ENCODE measurements at regions not wholly inside any gene's neighbourhood (a gene's known extent, or its start where the extent isn't known, plus 50 kb on each side); places are given as distances from the start of the nearest gene placed in this dataset.
"Not testable (repeated sequence)": the region's sequence is repeated elsewhere in the genome, so short reads cannot be mapped to it uniquely, and the experiment has no call there.

DNA sequence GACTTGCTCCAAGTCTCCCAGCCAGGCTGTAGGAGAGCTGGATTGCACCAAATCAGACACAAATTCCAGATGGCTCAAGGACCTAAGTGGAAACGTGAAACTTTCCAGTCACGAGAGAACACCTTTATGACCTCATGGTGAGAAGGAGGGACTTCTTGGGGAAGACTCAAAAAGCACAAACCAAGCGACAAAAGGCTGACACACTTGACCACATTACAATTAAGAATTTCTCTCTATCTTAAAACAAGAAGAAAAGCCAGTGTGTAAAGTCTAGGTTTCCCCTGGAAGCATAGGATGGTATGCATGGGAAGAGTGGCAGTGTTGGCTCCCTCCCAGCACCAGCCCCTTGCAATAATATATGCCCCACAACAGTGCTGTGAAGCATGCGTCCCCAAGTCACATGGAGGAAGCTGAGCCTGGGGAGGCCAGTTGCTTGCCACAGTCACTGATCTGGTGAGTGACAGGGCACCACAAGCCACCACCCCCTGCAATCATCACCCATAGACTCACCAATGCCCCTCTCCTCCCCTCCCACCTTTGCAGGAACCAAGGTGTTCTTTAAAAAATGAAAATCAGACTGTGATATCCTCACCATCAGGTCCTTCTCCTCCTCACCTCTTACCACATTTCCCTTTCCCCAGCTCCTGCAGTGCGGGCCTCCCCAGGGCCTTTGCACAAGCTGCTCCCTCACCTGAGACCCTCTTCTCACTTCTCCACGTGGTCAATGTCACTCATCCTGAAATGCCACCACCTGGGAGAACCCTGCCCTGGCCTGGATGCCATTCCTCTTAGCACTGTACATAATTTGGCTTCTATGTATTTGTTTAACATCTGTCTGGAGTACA lies 188.7 kb downstream of the BCL2L11 start:
- H3K4me3 ChIP-seq (replicated peaks in 1 of 3); H3K27ac ChIP-seq; H3K4me1 ChIP-seq; H3K9me3 ChIP-seq; H3K27me3 ChIP-seq; intact Hi-C loops (cut with DNase I); H3K36me3 ChIP-seq; DNase-seq: not testable (repeated sequence)
- 58 to 87% methylated on average over 5 to 6 of the region's 6 CpGs for WGBS, 2 donors

DNA sequence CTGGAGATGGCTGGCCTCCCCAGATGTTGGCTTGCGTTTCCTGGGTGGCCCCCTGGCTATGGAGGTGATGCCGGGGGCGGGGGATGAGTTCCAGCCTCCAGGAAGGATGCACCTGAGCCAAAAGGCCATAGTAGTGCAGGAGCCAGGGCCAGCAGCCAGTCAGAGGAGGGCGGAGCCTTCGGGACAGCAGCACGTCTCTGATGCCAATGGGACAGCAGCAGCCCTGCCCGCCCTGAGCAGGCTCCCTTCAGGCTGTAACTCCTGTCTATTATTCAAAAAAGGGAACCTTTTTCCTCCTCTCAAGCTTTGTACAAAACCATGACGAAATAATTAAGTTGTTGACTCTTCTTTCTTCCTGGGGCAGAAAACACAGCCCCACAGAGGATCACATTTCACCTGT lies 189.7 kb downstream of the BCL2L11 start:
- intact Hi-C loops (cut with DNase I); H3K9me3 ChIP-seq; H3K4me3 ChIP-seq (replicated peaks in 1 of 3); H3K27me3 ChIP-seq; H3K36me3 ChIP-seq; DNase-seq; H3K4me1 ChIP-seq; H3K27ac ChIP-seq: not testable (repeated sequence)
- no CpG with 5 or more reads among the region's 8 CpGs for WGBS, 2 donors

DNA sequence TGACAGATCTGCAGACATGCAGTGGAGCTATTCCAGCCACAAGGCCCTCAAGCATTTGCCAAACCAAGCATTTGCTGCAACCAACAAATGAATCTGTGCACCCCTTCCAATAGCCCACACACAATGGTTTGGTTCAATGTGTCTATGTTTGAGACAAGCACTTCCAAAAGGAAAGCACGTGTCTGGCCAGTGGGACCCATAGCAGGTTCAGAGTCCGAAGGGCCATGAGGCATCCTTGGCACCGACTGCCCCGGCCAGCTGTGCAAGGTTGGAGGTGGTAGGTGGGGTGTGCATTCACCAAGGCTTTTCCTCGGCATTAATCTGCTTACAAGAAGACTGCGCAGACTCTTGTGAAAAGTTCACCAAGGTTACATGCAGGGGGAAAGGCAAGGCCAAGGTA lies 190.9 kb downstream of the BCL2L11 start:
- intact Hi-C loops (cut with DNase I); H3K27me3 ChIP-seq; DNase-seq; H3K27ac ChIP-seq; H3K4me3 ChIP-seq (replicated peaks in 1 of 3); H3K9me3 ChIP-seq; H3K4me1 ChIP-seq; H3K36me3 ChIP-seq: not testable (repeated sequence)
- WGBS, 2 donors, result no CpG with 5 or more reads among the region's 6 CpGs

DNA sequence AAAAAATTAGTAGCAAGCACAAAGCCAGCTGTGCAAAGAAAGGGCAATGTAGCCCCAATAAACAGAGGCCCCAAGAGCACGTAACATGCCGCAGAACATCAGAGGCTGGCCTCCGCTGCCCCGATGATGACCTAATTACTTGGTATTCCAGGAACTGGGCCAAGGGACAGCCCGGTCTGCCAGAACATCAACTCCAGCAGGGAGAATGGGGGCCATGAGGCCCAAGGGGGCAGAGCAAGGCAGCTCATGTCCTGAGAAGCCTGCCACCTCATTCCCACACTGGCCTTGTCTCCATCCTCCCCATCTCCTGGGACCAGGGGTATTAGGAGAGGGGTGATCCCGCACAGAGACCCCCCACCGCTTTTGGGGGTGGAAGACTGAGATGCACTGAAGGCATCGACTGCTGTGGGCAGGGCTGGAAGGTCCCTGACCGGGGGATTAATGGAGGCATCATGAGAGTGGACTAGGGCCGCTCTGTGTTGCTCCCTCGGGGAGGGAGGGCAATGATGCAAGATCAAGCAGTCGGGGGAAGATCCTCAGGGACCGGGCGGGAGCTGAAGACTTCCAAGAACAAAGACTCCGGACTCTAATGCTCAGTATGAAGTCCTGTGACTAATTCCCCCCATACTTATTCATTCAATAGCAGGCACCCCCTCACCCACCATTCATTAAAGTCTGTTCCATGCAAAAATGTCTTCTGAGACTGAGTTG lies 192.3 kb downstream of the BCL2L11 start:
- H3K27me3 ChIP-seq; H3K36me3 ChIP-seq; H3K4me1 ChIP-seq; H3K4me3 ChIP-seq (replicated peaks in 1 of 3); H3K9me3 ChIP-seq; intact Hi-C loops (cut with DNase I); H3K27ac ChIP-seq: not testable (repeated sequence)
- 74 to 100% methylated on average over 1 to 15 of the region's 15 CpGs for WGBS, 2 donors
- peak; percentile 47 to 53 for DNase-seq

DNA sequence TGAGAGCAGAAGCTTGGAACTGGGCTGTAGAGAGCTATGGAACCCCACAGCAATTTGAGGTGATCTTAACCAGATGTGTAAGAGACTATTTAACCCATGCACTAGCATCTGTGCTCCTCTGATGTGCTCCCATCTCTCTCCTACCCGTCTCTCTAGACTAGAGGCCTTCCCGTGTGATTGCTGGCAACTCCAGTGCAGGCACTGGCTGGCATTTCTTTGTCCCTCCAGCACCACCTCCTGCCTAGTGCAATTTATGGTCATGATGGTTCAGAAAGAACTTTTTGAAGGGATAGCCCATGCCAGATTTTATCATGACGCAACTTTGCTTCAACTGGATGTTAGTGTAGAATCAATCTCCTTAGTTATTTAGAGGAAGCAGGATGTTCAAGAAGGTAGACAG lies 193.0 kb downstream of the BCL2L11 start:
- DNase-seq; H3K9me3 ChIP-seq; H3K4me1 ChIP-seq; H3K4me3 ChIP-seq (replicated peaks in 1 of 3); H3K36me3 ChIP-seq; H3K27me3 ChIP-seq; intact Hi-C loops (cut with DNase I); H3K27ac ChIP-seq: not testable (repeated sequence)
- WGBS, 2 donors, result 96 to 100% methylated on average over 2 of the region's 3 CpGs

DNA sequence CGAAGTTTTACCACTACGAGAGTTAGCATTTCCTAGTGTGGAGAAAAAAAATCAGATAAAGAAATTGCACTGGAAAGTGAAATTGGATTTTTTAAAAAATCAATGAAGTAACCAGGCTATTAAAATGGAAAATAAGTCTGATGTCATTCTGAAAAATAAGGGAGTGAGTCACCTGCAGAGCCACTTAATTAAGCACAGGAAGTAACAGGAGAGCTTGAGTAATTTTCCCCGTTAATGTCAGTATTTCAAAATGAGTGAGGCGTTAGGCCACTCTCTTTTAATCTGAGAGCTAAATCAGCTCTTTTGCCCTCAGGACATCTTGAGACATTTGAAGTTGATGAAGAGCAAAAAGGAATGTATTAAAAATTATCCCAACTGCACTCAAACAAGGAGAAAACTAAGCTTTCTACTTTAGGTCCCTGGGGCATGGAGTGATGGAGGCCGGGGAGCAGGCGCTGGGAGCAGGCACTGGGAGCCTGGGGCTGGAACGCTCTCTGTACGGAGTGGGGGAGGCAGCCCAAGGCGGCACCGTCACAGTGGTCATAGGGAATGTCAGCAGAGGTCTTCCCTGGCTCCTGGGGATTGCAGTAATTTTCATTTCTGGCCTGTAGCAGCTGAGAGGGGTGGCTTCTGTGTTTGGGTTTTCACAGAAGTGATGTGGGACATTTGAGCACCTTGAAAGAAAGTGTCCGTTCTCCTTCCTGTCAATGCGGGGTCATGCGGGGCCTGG lies 194.6 kb downstream of the BCL2L11 start:
- 95 to 98% methylated on average over 9 to 10 of the region's 13 CpGs for WGBS, 2 donors
- intact Hi-C loops (cut with DNase I); DNase-seq; H3K27ac ChIP-seq; H3K9me3 ChIP-seq; H3K36me3 ChIP-seq; H3K27me3 ChIP-seq; H3K4me1 ChIP-seq; H3K4me3 ChIP-seq (replicated peaks in 1 of 3): not testable (repeated sequence)

DNA sequence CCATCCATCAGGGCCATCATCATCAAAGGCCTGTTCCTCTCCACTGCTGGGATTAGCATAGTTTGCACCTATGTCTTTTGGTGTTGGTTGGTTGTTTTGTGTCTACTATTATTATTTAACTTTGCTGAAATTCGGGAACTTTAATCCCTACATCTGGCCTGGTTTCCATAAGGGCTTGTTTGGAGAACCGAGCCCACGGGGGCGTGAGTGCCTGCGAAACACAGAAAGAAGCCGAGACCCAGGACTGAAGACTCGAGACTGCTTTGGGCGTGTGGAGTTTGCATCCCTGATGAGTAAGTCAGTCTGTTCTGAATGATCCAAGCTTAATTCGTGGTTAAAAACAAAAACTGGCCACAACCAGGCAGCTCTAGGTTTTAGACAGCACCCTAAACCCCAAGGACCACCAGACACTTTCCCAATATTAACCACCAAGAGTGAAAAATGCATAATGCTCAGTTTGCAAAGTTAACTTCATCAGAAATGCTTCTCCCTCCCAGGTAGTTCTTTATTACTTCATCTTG lies 195.6 kb downstream of the BCL2L11 start:
- H3K36me3 ChIP-seq; DNase-seq; H3K4me3 ChIP-seq (replicated peaks in 1 of 3); intact Hi-C loops (cut with DNase I); H3K27ac ChIP-seq; H3K4me1 ChIP-seq; H3K9me3 ChIP-seq; H3K27me3 ChIP-seq: not testable (repeated sequence)
- 96 to 98% methylated on average over 7 to 8 of the region's 9 CpGs for WGBS, 2 donors

DNA sequence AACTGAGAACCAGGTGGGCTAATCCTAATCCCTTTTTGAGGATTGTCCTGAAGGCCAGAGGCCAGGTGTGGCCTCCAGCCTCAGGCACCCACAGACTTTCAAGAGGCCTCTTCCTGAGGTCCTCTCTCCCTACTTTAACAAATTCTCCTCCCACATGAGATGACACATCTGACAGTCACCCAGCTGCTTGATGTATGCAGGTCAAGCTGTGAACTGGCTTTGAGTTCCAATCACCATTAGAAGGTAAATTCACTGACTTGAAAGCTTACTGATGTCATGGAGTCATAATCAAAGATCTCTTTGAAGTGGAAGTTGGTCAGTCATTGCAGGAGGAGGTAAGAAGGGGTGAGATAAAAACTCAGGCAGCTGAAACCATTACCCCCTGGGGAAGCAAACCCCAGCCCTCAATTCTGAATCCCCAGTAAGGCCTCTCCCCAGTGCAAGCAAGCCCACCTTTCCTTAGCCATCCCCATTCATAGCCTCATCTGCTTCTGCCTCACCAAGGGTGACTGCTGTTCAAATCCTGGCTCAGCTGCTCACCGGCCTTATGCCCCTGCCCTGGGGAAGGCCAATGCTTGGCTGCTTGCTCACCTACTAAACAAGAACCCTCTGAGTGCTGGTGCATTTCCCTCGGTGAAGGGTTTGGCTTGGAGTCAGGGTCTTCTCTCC lies 196.3 kb downstream of the BCL2L11 start:
- intact Hi-C loops (cut with DNase I); H3K27me3 ChIP-seq; H3K4me1 ChIP-seq; H3K9me3 ChIP-seq; DNase-seq; H3K36me3 ChIP-seq; H3K4me3 ChIP-seq (replicated peaks in 1 of 3); H3K27ac ChIP-seq: not testable (repeated sequence)
- WGBS, 2 donors, result 80% methylated on average over 1 of the region's 2 CpGs; no CpG with 5 or more reads in 1 of the 2 donors

DNA sequence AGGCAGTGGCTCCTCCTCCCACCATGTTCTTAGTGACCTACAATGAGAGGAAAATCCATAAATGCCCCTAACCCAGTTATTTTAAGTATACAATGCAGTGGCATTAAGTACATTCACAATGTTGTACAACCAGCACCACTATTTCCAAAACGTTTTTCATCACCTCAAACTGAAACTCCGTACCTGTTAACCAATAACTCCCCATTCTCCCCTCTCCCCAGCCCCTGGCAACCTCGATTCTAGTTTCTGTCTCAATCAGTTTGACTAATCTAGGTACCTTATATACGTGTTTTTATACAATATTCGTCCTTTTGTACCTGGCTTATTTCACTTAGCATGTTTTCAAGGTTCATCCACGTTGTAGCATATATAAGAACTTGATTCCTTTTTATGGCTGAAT lies 198.8 kb downstream of the BCL2L11 start:
- H3K4me1 ChIP-seq; H3K27me3 ChIP-seq; intact Hi-C loops (cut with DNase I); H3K36me3 ChIP-seq; H3K9me3 ChIP-seq; DNase-seq; H3K27ac ChIP-seq; H3K4me3 ChIP-seq (replicated peaks in 1 of 3): not testable (repeated sequence)
- WGBS, 2 donors, result no CpG with 5 or more reads among the region's 6 CpGs

DNA sequence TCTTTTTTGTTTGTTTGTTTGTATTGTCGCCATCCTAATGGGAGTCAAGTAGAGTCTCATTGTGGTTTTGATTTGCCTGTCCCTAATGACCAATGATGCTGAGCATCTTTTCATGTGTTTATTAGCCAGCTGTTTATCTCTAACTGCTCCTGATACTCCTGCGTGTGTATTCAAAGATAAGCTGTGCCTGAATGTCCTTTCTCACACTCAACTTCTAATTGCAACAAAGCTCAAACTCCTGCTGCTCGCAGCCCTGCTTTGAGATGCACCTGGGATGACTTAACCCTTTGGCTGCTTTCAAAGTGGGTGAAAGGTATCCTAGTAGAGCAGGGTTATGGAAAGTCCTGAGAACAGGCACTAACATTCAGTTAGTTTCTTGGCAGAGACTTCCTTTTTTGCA lies 199.6 kb downstream of the BCL2L11 start:
- H3K4me3 ChIP-seq (replicated peaks in 1 of 3); H3K36me3 ChIP-seq; intact Hi-C loops (cut with DNase I); H3K27me3 ChIP-seq; H3K9me3 ChIP-seq; H3K27ac ChIP-seq; DNase-seq; H3K4me1 ChIP-seq: not testable (repeated sequence)
- 92 to 97% methylated on average over 2 to 3 of the region's 3 CpGs for WGBS, 2 donors

DNA sequence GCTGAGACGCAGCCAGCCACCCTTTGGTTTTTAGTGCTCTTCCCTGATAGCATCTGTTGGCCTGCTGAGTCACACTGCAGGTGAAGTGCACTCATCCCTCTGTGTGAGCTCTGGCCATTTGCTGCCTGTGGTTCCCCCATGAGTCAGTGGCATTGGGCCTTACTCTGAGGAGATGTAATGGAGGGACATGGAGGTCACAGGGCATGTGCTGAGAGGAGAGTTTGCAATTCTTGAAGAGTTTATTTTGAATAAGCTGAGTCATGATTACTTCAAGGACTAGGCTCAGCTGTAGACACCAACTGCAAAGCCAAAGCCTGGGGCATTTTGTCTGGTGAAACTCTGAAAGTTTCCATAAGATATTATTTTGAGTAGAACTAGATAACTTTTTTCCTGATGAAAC lies 200.3 kb downstream of the BCL2L11 start:
- H3K27ac ChIP-seq, result peak overlapping the region in 1 of 3 donors; percentile 23
- H3K27me3 ChIP-seq; H3K9me3 ChIP-seq; H3K36me3 ChIP-seq; H3K4me3 ChIP-seq (replicated peaks in 1 of 3); intact Hi-C loops (cut with DNase I); H3K4me1 ChIP-seq: not testable (repeated sequence)
- no CpG with 5 or more reads among the region's 1 CpG for WGBS, 2 donors
- peak; percentile 49 to 55 for DNase-seq

DNA sequence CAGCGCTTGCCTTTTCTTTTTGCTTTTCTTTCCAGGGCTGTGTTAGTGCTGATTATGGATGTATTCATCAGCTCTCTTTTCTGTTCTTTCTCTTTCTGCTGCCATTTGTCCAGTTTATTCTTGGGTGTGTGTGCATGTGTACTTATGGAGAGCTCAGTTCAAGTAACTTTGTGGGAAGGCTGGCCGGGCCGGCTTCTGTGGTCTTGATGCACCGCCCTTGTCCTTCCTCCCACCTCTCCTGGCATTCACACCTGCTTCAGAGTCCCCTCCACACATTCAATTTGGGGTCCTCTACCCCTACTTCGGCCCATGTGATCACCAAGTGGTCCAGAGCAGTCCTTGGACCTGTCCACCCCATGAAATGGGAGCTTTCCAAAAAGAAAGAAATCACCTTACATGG lies 202.7 kb downstream of the BCL2L11 start:
- H3K36me3 ChIP-seq; H3K27me3 ChIP-seq; H3K4me3 ChIP-seq (replicated peaks in 1 of 3); H3K9me3 ChIP-seq; intact Hi-C loops (cut with DNase I); H3K27ac ChIP-seq; DNase-seq; H3K4me1 ChIP-seq: not testable (repeated sequence)
- 92 to 100% methylated on average over 2 to 3 of the region's 5 CpGs for WGBS, 2 donors

All from thyroid gland (tissue), 4 donors.